ENCODE measurements at regions not wholly inside any gene's neighbourhood (a gene's known extent, or its start where the extent isn't known, plus 50 kb on each side); places are given as distances from the start of the nearest gene placed in this dataset.
A peak's percentile ranks its signal among the peaks of the same experiment; 100 is the strongest.

DNA sequence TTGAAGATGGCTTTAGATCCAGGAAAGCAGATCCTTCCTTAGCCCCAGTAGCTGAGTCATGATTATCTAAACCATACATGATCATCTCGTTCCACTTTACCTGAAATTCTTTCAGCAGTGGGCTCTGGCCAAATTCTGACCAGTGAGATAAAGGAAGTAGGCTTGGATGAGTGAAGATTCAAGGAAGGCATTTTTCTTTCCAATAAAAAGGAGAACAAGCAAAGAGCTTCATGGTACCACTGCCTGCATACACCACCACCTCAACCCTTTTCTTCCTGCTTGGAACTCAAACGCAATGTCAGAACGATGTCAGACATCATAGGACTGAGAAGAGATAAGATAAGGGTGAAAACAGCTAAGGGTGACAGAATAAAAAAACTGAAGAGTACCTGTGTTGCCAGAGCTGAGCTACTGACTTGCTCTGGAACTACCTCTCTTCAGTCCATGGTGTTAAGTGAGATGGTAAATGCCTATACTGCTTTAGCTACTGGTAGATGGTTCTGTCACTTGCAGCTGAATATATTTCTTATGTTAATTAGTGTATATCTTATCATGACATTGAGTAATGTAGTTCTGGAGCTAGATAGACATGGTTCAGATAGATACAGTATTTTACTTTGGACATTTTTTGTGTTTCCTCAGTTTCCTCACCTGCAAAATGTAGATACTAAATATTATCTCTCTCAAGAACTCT lies 58.7 kb upstream of the ACVR1 start:
- no peaks in the 10 kb centered on the region for H3K27me3 Mint-ChIP-seq
- H3K27ac Mint-ChIP-seq, result no peak overlapping the region
- ATAC-seq (replicated peaks), result no peak
- peaks cover 12% of the 10 kb centered on the region for H3K4me1 Mint-ChIP-seq
- no peaks in the 10 kb centered on the region for H3K9me3 Mint-ChIP-seq
- no peak overlapping the region for H3K4me3 Mint-ChIP-seq
- H3K36me3 Mint-ChIP-seq (ENCODE audit: low read depth), result no peaks in the 10 kb centered on the region

DNA sequence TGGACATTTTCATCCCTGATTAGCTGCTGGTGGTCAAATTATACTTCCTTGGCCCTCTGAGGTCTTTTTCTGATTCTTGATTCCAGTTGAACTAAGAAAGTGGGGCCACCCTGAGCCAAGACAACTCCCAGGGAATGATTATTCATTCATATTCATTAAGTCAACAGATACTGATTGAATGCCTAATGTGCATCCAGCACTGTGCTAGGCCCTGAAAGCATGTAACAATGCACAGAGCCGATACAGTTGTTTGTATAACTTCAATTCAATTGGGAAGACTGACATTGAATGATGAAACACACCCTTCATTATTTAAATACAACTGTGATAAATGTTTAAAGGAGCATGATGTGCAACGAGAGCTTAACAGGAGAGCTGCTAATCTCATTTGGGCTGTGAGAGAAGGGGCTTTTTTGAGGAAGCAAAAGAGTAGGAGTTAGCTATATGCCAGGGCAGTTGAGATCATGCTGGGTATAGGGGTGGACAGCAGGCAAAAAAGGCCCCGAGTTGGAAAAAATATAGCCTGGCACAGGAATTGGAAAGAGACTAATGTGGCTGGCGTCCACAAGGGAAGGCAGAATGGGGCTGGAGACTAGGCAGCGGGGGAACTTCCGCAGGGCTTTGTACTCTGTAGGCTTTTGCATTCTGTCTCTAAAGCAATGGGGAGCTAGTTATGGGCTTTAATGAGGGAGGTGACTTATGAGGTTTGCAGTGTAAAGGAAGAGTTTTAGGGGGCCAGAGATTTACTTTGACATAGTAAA lies 57.2 kb upstream of the ACVR1 start:
- Mint-ChIP-seq H3K27ac (no peak overlapping the region), H3K27me3 (no peaks in the 10 kb centered on the region)
- ATAC-seq (replicated peaks), result no peak

GRCh38 chr2:157932480-157933159 lies 56.5 kb upstream of the ACVR1 start:
- no peak for ATAC-seq (replicated peaks)
- H3K4me1 Mint-ChIP-seq, result peaks cover 12% of the 10 kb centered on the region
- no peaks in the 10 kb centered on the region for H3K36me3 Mint-ChIP-seq (ENCODE audit: low read depth)
- no peaks in the 10 kb centered on the region for H3K27me3 Mint-ChIP-seq
- no peak overlapping the region for H3K4me3 Mint-ChIP-seq
- no peak overlapping the region for H3K27ac Mint-ChIP-seq
- H3K9me3 Mint-ChIP-seq, result no peaks in the 10 kb centered on the region

More for the DNA sequence above, 57.2 kb upstream of the ACVR1 start:
- no peak overlapping the region for H3K4me3 Mint-ChIP-seq
- H3K4me1 Mint-ChIP-seq, result peaks cover 12% of the 10 kb centered on the region
- no peaks in the 10 kb centered on the region for H3K36me3 Mint-ChIP-seq (ENCODE audit: low read depth)
- no peaks in the 10 kb centered on the region for H3K9me3 Mint-ChIP-seq

GRCh38 chr2:157931542-157931941 lies 55.4 kb upstream of the ACVR1 start:
- H3K9me3 Mint-ChIP-seq, result no peaks in the 10 kb centered on the region
- H3K27ac Mint-ChIP-seq, result no peak overlapping the region
- H3K4me3 Mint-ChIP-seq, result no peak overlapping the region
- ATAC-seq (replicated peaks), result no peak
- peaks cover 12% of the 10 kb centered on the region for H3K4me1 Mint-ChIP-seq
- no peaks in the 10 kb centered on the region for H3K27me3 Mint-ChIP-seq
- H3K36me3 Mint-ChIP-seq (ENCODE audit: low read depth), result no peaks in the 10 kb centered on the region

DNA sequence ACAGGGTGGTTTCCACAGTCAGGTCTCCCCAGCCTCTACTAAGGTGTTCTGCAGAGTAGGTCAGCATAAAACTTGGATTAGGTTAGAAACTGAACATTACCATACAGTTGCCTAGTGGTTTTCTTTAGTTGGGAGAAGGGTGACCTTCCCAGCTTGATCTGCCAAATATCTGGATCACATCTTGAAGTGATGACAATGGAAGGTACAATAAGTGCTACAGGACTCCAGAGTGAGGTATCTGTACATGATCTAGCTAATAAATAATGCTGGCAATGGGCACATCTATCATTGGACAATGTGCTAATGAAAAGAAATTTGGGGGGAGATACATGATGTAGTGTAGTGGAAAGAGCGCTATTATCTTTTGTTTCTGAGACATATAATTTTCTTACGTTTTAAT lies 54.6 kb upstream of the ACVR1 start:
- no peaks in the 10 kb centered on the region for H3K27me3 Mint-ChIP-seq
- H3K4me3 Mint-ChIP-seq, result no peak overlapping the region
- no peak for ATAC-seq (replicated peaks)
- no peaks in the 10 kb centered on the region for H3K9me3 Mint-ChIP-seq
- H3K36me3 Mint-ChIP-seq (ENCODE audit: low read depth), result no peaks in the 10 kb centered on the region
- H3K27ac Mint-ChIP-seq, result no peak overlapping the region
- H3K4me1 Mint-ChIP-seq, result peaks cover 4% of the 10 kb centered on the region

DNA sequence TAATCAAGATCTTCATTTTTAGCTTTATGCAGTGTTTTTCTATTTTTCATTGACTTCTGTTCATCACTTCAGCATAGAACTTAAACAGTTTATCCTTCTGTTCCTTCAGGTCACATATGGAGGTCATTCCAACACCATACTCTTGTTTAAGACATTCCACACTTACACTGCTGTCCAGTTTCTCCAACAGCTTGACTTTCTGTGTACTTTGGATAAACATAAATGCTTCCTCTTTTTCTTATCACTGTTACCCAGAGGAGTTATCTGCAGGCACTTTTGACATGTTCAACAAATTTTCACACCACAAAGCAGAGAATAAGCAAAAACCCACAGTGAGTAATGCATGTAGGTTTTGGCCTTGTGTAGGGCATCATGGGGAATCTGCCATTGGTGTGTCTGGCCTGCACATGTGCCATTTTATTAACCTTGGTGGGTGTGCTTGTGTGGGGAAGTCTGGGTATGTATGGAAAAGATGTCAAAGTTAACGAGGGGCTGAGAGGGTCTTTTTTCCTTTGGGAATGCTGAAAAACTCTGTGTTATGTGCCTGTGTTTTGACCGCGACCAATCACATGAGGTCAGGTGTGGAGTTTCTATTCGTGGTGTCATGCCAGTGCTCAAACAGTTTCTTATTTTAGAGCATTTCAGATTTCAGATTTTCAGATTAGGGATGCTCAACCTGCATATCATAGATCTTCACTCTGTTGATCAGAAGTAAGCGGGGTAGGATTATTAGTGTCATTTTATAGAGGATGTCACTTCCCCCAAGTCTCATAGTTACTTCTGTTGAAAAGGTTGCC lies 53.9 kb upstream of the ACVR1 start:
- H3K36me3 Mint-ChIP-seq (ENCODE audit: low read depth), result no peaks in the 10 kb centered on the region
- H3K27ac Mint-ChIP-seq, result no peak overlapping the region
- no peaks in the 10 kb centered on the region for H3K9me3 Mint-ChIP-seq
- no peak overlapping the region for H3K4me3 Mint-ChIP-seq
- H3K4me1 Mint-ChIP-seq, result no peaks in the 10 kb centered on the region
- no peaks in the 10 kb centered on the region for H3K27me3 Mint-ChIP-seq
- no peak for ATAC-seq (replicated peaks)

GRCh38 chr2:157928372-157928771 lies 52.2 kb upstream of the ACVR1 start:
- Mint-ChIP-seq H3K36me3 (ENCODE audit: low read depth) (no peaks in the 10 kb centered on the region), H3K9me3 (no peaks in the 10 kb centered on the region), H3K4me3 (no peak overlapping the region), H3K4me1 (no peaks in the 10 kb centered on the region), H3K27ac (peak overlapping the region; percentile 49), H3K27me3 (no peaks in the 10 kb centered on the region)
- ATAC-seq (replicated peaks), result peak; percentile 92

DNA sequence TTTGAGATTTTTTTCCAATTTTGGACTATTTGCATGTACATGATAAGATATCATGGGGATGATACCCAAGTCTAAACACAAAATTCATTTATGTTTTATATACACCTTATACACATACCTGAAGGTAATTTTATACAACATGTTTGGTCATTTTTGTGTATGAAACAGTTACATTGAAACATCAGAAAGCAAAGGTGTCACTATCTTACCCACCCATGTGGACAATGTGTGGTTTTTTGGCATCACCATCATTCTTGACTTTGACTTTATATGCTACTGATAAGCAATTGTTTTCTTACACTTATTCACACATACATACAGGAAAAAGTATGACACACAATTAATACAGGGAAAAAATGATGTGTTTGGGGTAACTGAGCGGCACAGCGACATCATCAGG lies 51.0 kb upstream of the ACVR1 start:
- Mint-ChIP-seq H3K4me3 (no peak overlapping the region), H3K27me3 (no peaks in the 10 kb centered on the region), H3K36me3 (ENCODE audit: low read depth) (no peaks in the 10 kb centered on the region), H3K4me1 (no peaks in the 10 kb centered on the region), H3K27ac (no peak overlapping the region), H3K9me3 (no peaks in the 10 kb centered on the region)
- ATAC-seq (replicated peaks), result no peak

Measured in activated T-helper 17 cell treated with anti-CD3 and anti-CD28 coated beads, Interleukin-2, amount 50 U/mL, for 72 hours (primary cell).